SK-N-SH (cell line): ENCODE measurements at regions not wholly inside any gene's neighbourhood (a gene's known extent, or its start where the extent isn't known, plus 50 kb on each side); places are given as distances from the start of the nearest gene placed in this dataset.

Source experiments
- CTCF ChIA-PET: fragments of 300-600, 350-600 bp; formaldehyde crosslinking; extraction: SDS; loops from one replicate; lab custom pipeline; 2021; lab: Yijun Ruan, JAX
- POLR2A ChIA-PET: fragments of 350-600 bp; sonication (Branson Sonifier 250); formaldehyde crosslinking; extraction: SDS; loops from one replicate; lab custom pipeline; 2020; ENCODE audit warnings: antibody characterized with exemption, inconsistent platforms; lab: Yijun Ruan, JAX
- DNase-seq: peaks from one replicate; pipeline ENCODE4 v3.0.0; 2012
- H2AFZ ChIP-seq: fragments of 200-600 bp; sonication (generic); 2 replicates; pipeline ENCODE4 v1.8.1; 2016; ENCODE audit warnings: antibody characterized with exemption, mild to moderate bottlenecking, low read depth
- H3F3A ChIP-seq: fragments of 200-600 bp; sonication (generic); replicated peaks from 2 replicates; pipeline ENCODE3; 2016; ENCODE audit warnings: antibody characterized with exemption, mild to moderate bottlenecking; ENCODE audit not compliant: insufficient read depth
- H3K27ac ChIP-seq, 2 experiments: fragments of 200-500 bp in 1 of 2; fragments of 200-600 bp in 1 of 2; sonication (Bioruptor generic) in 1 of 2; sonication (generic), shearing (Covaris generic) in 1 of 2; 2 replicates each; pipeline versions ENCODE4 v1.5.1 to v1.6.1; 2014 to 2016; ENCODE audit warnings: low read depth in 2 of 2, inconsistent platforms in 1 of 2, low read length in 1 of 2, mild to moderate bottlenecking in 1 of 2, mixed read lengths in 1 of 2
- H3K27me3 ChIP-seq: fragments of 200-600 bp; sonication (generic), shearing (Covaris generic); 2 replicates; pipeline ENCODE4 v1.6.1; 2016; ENCODE audit warnings: mixed run types; ENCODE audit not compliant: insufficient read depth
- H3K36me3 ChIP-seq, 2 experiments: fragments of 200-500 bp in 1 of 2; fragments of 200-600 bp in 1 of 2; sonication (Bioruptor generic) in 1 of 2; sonication (generic) in 1 of 2; replicated peaks in 1 of 2; 2 replicates each; pipeline versions ENCODE3 to v1.5.1; 2014 to 2016; ENCODE audit warnings: low read length in 1 of 2, mild to moderate bottlenecking in 1 of 2; ENCODE audit not compliant: insufficient read depth in 2 of 2, control insufficient read depth in 1 of 2
- H3K4me1 ChIP-seq, 2 experiments: fragments of 200-500 bp in 1 of 2; fragments of 200-600 bp in 1 of 2; sonication (Bioruptor generic) in 1 of 2; sonication (generic), shearing (Covaris generic) in 1 of 2; 2 replicates each; pipeline versions ENCODE4 v1.5.1 to v1.6.1; 2014 to 2016; ENCODE audit warnings: low read depth in 1 of 2, low read length in 1 of 2, mixed run types in 1 of 2; ENCODE audit not compliant: insufficient read depth in 2 of 2, control insufficient read depth in 1 of 2
- H3K4me2 ChIP-seq: fragments of 200-600 bp; sonication (generic), shearing (Covaris generic); 2 replicates; pipeline ENCODE4 v1.6.1; 2017; ENCODE audit warnings: mixed run types
- H3K4me3 ChIP-seq, 2 experiments: fragments of 200-500 bp in 1 of 2; fragments of 200-600 bp in 1 of 2; sonication (Bioruptor generic) in 1 of 2; sonication (generic), shearing (Covaris generic) in 1 of 2; 2 replicates each; pipeline versions ENCODE4 v1.5.1 to v1.8.1; 2014 to 2016; ENCODE audit warnings: low read depth in 2 of 2, inconsistent platforms in 1 of 2, low read length in 1 of 2, mild to moderate bottlenecking in 1 of 2, mixed read lengths in 1 of 2, moderate library complexity in 1 of 2
- H3K79me2 ChIP-seq: fragments of 200-600 bp; sonication (generic); 2 replicates; pipeline ENCODE4 v1.8.1; 2017; ENCODE audit warnings: mild to moderate bottlenecking; ENCODE audit not compliant: insufficient read depth
- H3K9ac ChIP-seq: fragments of 200-600 bp; sonication (generic); 2 replicates; pipeline ENCODE4 v1.6.1; 2017; ENCODE audit warnings: mixed run types
- H3K9me2 ChIP-seq: fragments of 200-600 bp; sonication (generic); 2 replicates; pipeline ENCODE4 v1.6.1; 2017; ENCODE audit warnings: mixed run types
- H3K9me3 ChIP-seq: fragments of 200-600 bp; sonication (generic); 2 replicates; pipeline ENCODE4 v1.6.1; 2017; ENCODE audit warnings: mixed run types, mild to moderate bottlenecking, moderate library complexity
- H4K20me1 ChIP-seq: fragments of 200-600 bp; sonication (generic); 2 replicates; pipeline ENCODE4 v1.6.1; 2017; ENCODE audit warnings: mild to moderate bottlenecking, mixed run types; ENCODE audit not compliant: insufficient read depth
- GABPA ChIP-seq: IDR thresholded peaks from 2 replicates; pipeline ENCODE4 v1.4.0; 2012; ENCODE audit warnings: low read depth, mild to moderate bottlenecking
- GATA2 ChIP-seq: sonication (generic); formaldehyde crosslinking; IDR thresholded peaks from 2 replicates; pipeline ENCODE4 v1.5.0; 2020; ENCODE audit warnings: mild to moderate bottlenecking, missing genetic modification reagents
- NFIC ChIP-seq: IDR thresholded peaks from 2 replicates; pipeline ENCODE4 v1.4.0; 2012; ENCODE audit warnings: borderline replicate concordance
- RCOR1 ChIP-seq: fragments of 150-350 bp; IDR thresholded peaks from 2 replicates; pipeline ENCODE4 v1.6.1; 2017; ENCODE audit warnings: antibody characterized with exemption, low read length
- RXRA ChIP-seq: IDR thresholded peaks from 2 replicates; pipeline ENCODE4 v1.4.0; 2012; ENCODE audit warnings: low read depth, mild to moderate bottlenecking, borderline replicate concordance
- ZBTB33 ChIP-seq: IDR thresholded peaks from 2 replicates; pipeline ENCODE4 v1.4.0; 2012; ENCODE audit warnings: low read depth, borderline replicate concordance
- WGBS: methylation state at CpG from one replicate; pipeline ENCODE4 v1.1.6; 2017; ENCODE audit warnings: low lambda C conversion rate; 5-methylcytosine and 5-hydroxymethylcytosine counted together
- TF ChIP-seq, protein P1 (sequence below): IDR thresholded peaks from 2 replicates; pipeline ENCODE4; 2012
- TF ChIP-seq, protein P2 (sequence below): fragments of 200-600 bp; sonication (generic); IDR thresholded peaks from 2 replicates; pipeline ENCODE4 v1.6.1; 2017; ENCODE audit warnings: antibody characterized with exemption, mild to moderate bottlenecking, moderate library complexity

DNA sequence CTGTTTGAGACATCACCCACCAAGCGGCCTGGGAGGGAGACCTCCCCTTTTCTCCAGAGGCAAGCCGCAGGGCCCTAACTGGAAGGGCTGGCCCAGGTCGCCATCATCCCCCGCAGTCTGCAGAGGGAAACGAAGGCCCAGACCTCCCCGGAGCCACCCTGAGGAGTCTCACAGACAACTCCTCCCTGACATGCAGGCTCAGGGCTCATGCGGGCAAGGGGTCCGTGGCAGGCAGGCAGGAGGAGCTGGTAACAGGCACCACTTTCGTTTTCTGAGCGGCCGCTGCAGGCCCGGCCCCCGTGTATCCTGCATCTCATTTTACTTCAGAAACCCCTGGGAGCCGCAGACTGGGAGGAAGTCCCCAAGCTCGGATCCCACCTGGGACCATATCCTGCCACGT is 192.0 kb upstream of the PPP1R26 start:
- Histone ChIP-seq H3F3A (no peaks in the 10 kb centered on the region), H3K36me3 (no peaks in the 10 kb centered on the region)
- WGBS: 64% methylated on average over 8 of the region's 16 CpGs
- CTCF ChIA-PET: interaction anchor here (1.0 kb wide), 1 partner anchor 201 kb away, joined by 3 read pairs; no protein-coding TSS in a partner anchor
- no peak for DNase-seq
- TF ChIP-seq, protein P1, sequence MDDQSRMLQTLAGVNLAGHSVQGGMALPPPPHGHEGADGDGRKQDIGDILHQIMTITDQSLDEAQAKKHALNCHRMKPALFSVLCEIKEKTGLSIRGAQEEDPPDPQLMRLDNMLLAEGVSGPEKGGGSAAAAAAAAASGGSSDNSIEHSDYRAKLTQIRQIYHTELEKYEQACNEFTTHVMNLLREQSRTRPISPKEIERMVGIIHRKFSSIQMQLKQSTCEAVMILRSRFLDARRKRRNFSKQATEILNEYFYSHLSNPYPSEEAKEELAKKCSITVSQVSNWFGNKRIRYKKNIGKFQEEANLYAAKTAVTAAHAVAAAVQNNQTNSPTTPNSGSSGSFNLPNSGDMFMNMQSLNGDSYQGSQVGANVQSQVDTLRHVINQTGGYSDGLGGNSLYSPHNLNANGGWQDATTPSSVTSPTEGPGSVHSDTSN: no peak
- TF ChIP-seq RCOR1: no peak
- no peak for TF ChIP-seq ZBTB33
- no peak for TF ChIP-seq GATA2 (CRISPR knock-in tag)
- TF ChIP-seq, protein P2, sequence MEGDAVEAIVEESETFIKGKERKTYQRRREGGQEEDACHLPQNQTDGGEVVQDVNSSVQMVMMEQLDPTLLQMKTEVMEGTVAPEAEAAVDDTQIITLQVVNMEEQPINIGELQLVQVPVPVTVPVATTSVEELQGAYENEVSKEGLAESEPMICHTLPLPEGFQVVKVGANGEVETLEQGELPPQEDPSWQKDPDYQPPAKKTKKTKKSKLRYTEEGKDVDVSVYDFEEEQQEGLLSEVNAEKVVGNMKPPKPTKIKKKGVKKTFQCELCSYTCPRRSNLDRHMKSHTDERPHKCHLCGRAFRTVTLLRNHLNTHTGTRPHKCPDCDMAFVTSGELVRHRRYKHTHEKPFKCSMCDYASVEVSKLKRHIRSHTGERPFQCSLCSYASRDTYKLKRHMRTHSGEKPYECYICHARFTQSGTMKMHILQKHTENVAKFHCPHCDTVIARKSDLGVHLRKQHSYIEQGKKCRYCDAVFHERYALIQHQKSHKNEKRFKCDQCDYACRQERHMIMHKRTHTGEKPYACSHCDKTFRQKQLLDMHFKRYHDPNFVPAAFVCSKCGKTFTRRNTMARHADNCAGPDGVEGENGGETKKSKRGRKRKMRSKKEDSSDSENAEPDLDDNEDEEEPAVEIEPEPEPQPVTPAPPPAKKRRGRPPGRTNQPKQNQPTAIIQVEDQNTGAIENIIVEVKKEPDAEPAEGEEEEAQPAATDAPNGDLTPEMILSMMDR: no peak
- TF ChIP-seq GABPA: no peak
- TF ChIP-seq, all 33 proteins: peak for 0
- Histone ChIP-seq H3K9me3 (no peaks in the 10 kb centered on the region), H3K27me3 (no peaks in the 10 kb centered on the region), H3K4me1 (peaks cover 0 to 17% of the 10 kb centered on the region in 2 experiments; a peak in 2 of 4 replicates), H3K9ac (no peak overlapping the region), H3K4me3 (no peak overlapping the region), H2AFZ (no peak overlapping the region), H3K79me2 (no peaks in the 10 kb centered on the region), H4K20me1 (no peaks in the 10 kb centered on the region), H3K9me2 (no peaks in the 10 kb centered on the region), H3K27ac (no peak overlapping the region), H3K4me2 (no peak overlapping the region)
- POLR2A ChIA-PET: no interaction called here

DNA sequence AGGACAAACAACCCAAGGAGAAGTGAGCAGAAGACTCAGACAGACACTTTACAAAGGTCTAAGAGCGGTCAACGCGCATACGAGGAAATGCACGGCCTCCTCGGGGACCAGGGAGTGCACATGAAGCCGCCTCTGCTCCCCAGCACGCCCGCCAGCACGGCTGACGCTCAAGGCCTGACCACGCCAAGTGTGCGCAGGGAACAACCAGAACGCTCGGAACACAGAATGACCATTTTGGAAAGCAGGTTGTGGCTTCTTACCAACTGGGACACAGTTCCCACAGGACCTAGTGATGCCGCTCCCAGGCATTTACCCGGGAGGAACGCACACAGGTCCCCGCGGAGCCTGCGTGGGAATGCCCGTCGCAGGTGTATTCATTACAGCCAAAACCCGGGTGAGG is 191.5 kb upstream of the PPP1R26 start:
- POLR2A ChIA-PET: no interaction called here
- H3K9ac ChIP-seq: no peak overlapping the region
- TF ChIP-seq RXRA (no peak), NFIC (no peak)
- TF ChIP-seq, all 33 proteins: peak for 0

More for the DNA sequence above, 191.5 kb upstream of the PPP1R26 start:
- H3K4me1 ChIP-seq: peaks cover 0 to 13% of the 10 kb centered on the region in 2 experiments; a peak in 2 of 4 replicates
- H3K9me2 ChIP-seq: no peaks in the 10 kb centered on the region
- no peaks in the 10 kb centered on the region for H3K36me3 ChIP-seq
- no peaks in the 10 kb centered on the region for H3K9me3 ChIP-seq
- no peak overlapping the region for H3K4me3 ChIP-seq
- H2AFZ ChIP-seq: no peak overlapping the region
- no peak overlapping the region for H3K4me2 ChIP-seq
- no peak overlapping the region for H3K27ac ChIP-seq
- H3K27me3 ChIP-seq: no peaks in the 10 kb centered on the region
- no peaks in the 10 kb centered on the region for H4K20me1 ChIP-seq
- 57% methylated on average over 16 of the region's 24 CpGs for WGBS
- H3K79me2 ChIP-seq: no peaks in the 10 kb centered on the region
- DNase-seq: no peak
- CTCF ChIA-PET: interaction anchor here (1.0 kb wide), 1 partner anchor 202 kb away, joined by 3 read pairs; no protein-coding TSS in a partner anchor
- H3F3A ChIP-seq: no peaks in the 10 kb centered on the region
